ENCODE measurements at regions not wholly inside any gene's neighbourhood (a gene's known extent, or its start where the extent isn't known, plus 50 kb on each side); places are given as distances from the start of the nearest gene placed in this dataset.

- H3K27me3 ChIP-seq (ENCODE audit: control insufficient read depth, insufficient read depth, low read length): no peaks in the 10 kb centered on the region
- no peaks in the 10 kb centered on the region for H3K36me3 ChIP-seq (ENCODE audit: control insufficient read depth, insufficient read depth, low read length)
- no peak overlapping the region for H3K4me3 ChIP-seq (ENCODE audit: low read depth, low read length)
- ChIA-PET CTCF (no interaction called here), POLR2A (no interaction called here)
- no peak for TF ChIP-seq CTCF (IDR thresholded peaks at IDR 0.05; ENCODE audit: insufficient read depth, low read depth, low read length)
- no peak for DNase-seq (ENCODE audit: low read depth)
These were observed 54.6 kb upstream of the PLXNA4 start for GRCh38 chr7:132630834-132631233.

All from BJ (cell line).